ENCODE measurements at regions not wholly inside any gene's neighbourhood (a gene's known extent, or its start where the extent isn't known, plus 50 kb on each side); places are given as distances from the start of the nearest gene placed in this dataset.

- TF ChIP-seq CTCF (IDR thresholded peaks at IDR 0.05) (no peak), POLR2A (IDR thresholded peaks at IDR 0.05) (no peak), POLR2AphosphoS5 (IDR thresholded peaks at IDR 0.05) (no peak)
Observed at GRCh38 chr3:107132674-107133073, 244.6 kb upstream of the CCDC54 start.

Measured in upper lobe of left lung (tissue), 4 donors.